ENCODE measurements at regions not wholly inside any gene's neighbourhood (a gene's known extent, or its start where the extent isn't known, plus 50 kb on each side); places are given as distances from the start of the nearest gene placed in this dataset.

GRCh38 chr2:239489481-239489880 lies 88.7 kb upstream of the HDAC4 start:
- Histone ChIP-seq H4K20me1 (replicated peaks; ENCODE audit: control insufficient read depth, insufficient read depth, low read length) (no peaks in the 10 kb centered on the region), H3K4me1 (replicated peaks in 1 of 2; ENCODE audit: control insufficient read depth in 2 of 2, insufficient read depth in 2 of 2, low read length in 2 of 2) (no peaks in the 10 kb centered on the region), H3K79me2 (ENCODE audit: control insufficient read depth, insufficient read depth, low read length) (no peaks in the 10 kb centered on the region), H3K9me3 (replicated peaks; ENCODE audit: control insufficient read depth, insufficient read depth, low read depth, low read length) (no peaks in the 10 kb centered on the region), H3K36me3 (ENCODE audit: control insufficient read depth, insufficient read depth, low read length) (no peaks in the 10 kb centered on the region), H2AFZ (ENCODE audit: low read depth, low read length) (no peak overlapping the region), H3K4me3 (no peak overlapping the region), H3K27ac (ENCODE audit: extremely low read depth, low read depth, low read length) (no peak overlapping the region), H3K4me2 (ENCODE audit: insufficient read depth, low read length) (no peak overlapping the region), H3K27me3 (ENCODE audit: control insufficient read depth in 2 of 2, insufficient read depth in 2 of 2, low read length in 2 of 2) (peaks cover 3 to 44% of the 10 kb centered on the region in 2 experiments; a peak in 4 of 5 replicates), H3K9ac (ENCODE audit: insufficient read depth in 1 of 2, low read depth in 2 of 2, low read length in 2 of 2) (no peak overlapping the region), H3K9me1 (ENCODE audit: control insufficient read depth, insufficient read depth, low read length) (no peaks in the 10 kb centered on the region)
- ATAC-seq (no peak), FAIRE-seq (no peak), DNase-seq (ENCODE audit: extremely low read depth in 1 of 4, low spot score in 3 of 4) (no peak)
- CTCF ChIA-PET (ENCODE audit: low intra/inter-chr PET ratio), result no interaction called here
- no TSS peak for BruUV-seq (replicated peaks)
- intact Hi-C loops (cut with micrococcal nuclease) (no loop called here), in situ Hi-C loops (cut with MboI) (no loop called here)
- TF ChIP-seq RREB1 (CRISPR knock-in tag; IDR thresholded peaks at IDR 0.05) (no peak), BCOR (IDR thresholded peaks at IDR 0.05) (no peak), HDAC8 (tag; IDR thresholded peaks at IDR 0.05) (no peak), ELF4 (CRISPR knock-in tag; IDR thresholded peaks at IDR 0.05) (no peak), TBL1XR1 (IDR thresholded peaks at IDR 0.05; ENCODE audit: low read length in 2 of 2) (no peak), CHAMP1 (IDR thresholded peaks at IDR 0.05) (no peak)
- POLR2A ChIA-PET, result interaction anchor here (0.6 kb wide), 1 partner anchor 35 kb away, joined by 5 read pairs; no protein-coding TSS in a partner anchor
- WGBS (ENCODE audit: insufficient coverage, low coverage, missing lambda C conversion rate), result 0% methylated on average over 1 of the region's 3 CpGs
